GM23338 (cell line): ENCODE measurements at regions not wholly inside any gene's neighbourhood (a gene's known extent, or its start where the extent isn't known, plus 50 kb on each side); places are given as distances from the start of the nearest gene placed in this dataset.

Experiments
- ATAC-seq: fragments of 200-7000 bp; cut with Tn5 transposase; 3 replicates; pipeline ENCODE4 v1.9.1; 2020
- DNase-seq: peaks from one replicate; pipeline ENCODE4 v3.0.0-alpha.2; 2015; ENCODE audit warnings: low spot score
- H2AFZ ChIP-seq: fragments of 200-600 bp; sonication (generic); 2 replicates; pipeline ENCODE4 v1.8.0; 2016; ENCODE audit warnings: antibody characterized with exemption, mild to moderate bottlenecking, moderate library complexity
- H3F3A ChIP-seq: fragments of 200-600 bp; sonication (generic); replicated peaks from 2 replicates; pipeline ENCODE4 v1.8.0; 2017; ENCODE audit warnings: antibody characterized with exemption, mixed run types, low read depth
- H3K27ac ChIP-seq: fragments of 200-600 bp; sonication (generic); 2 replicates; pipeline ENCODE4 v1.6.1; 2016; ENCODE audit warnings: low read depth
- H3K27me3 ChIP-seq: fragments of 200-600 bp; sonication (generic); 2 replicates; pipeline ENCODE4 v1.8.0; 2016; ENCODE audit warnings: mild to moderate bottlenecking, mixed run types, moderate library complexity; ENCODE audit not compliant: insufficient read depth
- H3K36me3 ChIP-seq: fragments of 200-600 bp; sonication (generic); 2 replicates; pipeline ENCODE4 v1.8.0; 2016; ENCODE audit warnings: mild to moderate bottlenecking; ENCODE audit not compliant: insufficient read depth
- H3K4me1 ChIP-seq: fragments of 200-600 bp; sonication (generic); 2 replicates; pipeline ENCODE4 v1.8.0; 2016; ENCODE audit warnings: mild to moderate bottlenecking, moderate library complexity; ENCODE audit not compliant: insufficient read depth
- H3K4me2 ChIP-seq: fragments of 200-600 bp; sonication (generic); 2 replicates; pipeline ENCODE4 v1.7.1; 2017; ENCODE audit warnings: mixed run types
- H3K4me3 ChIP-seq: fragments of 200-600 bp; sonication (generic); 2 replicates; pipeline ENCODE4 v1.6.1; 2016; ENCODE audit warnings: mixed run types
- H3K79me2 ChIP-seq: fragments of 200-600 bp; sonication (generic); replicated peaks from 2 replicates; pipeline ENCODE4 v1.8.0; 2017; ENCODE audit warnings: mild to moderate bottlenecking; ENCODE audit not compliant: insufficient read depth
- H3K9me2 ChIP-seq: fragments of 200-600 bp; sonication (generic); 2 replicates; pipeline ENCODE4 v1.8.0; 2017; ENCODE audit not compliant: insufficient read depth
- H4K20me1 ChIP-seq: fragments of 200-600 bp; sonication (generic); replicated peaks from 2 replicates; pipeline ENCODE4 v1.8.0; 2017; ENCODE audit warnings: mild to moderate bottlenecking; ENCODE audit not compliant: insufficient read depth
- H3K27ac Mint-ChIP-seq: 2 replicates; pipeline ENCODE4 v1.8.0; 2020; ENCODE audit warnings: inconsistent platforms, mild to moderate bottlenecking, moderate library complexity, mixed read lengths
- H3K27me3 Mint-ChIP-seq: 3 replicates; pipeline ENCODE4 v1.8.0; 2022; ENCODE audit warnings: low read depth, mild to moderate bottlenecking, moderate library complexity, mixed read lengths, inconsistent platforms; ENCODE audit not compliant: insufficient read depth, poor library complexity
- H3K36me3 Mint-ChIP-seq: 3 replicates; pipeline ENCODE4 v1.8.0; 2021; ENCODE audit warnings: low read depth, mild to moderate bottlenecking, inconsistent platforms, moderate library complexity, mixed read lengths
- H3K4me1 Mint-ChIP-seq: 3 replicates; pipeline ENCODE4 v1.8.0; 2020; ENCODE audit warnings: mild to moderate bottlenecking, inconsistent platforms, mixed read lengths
- H3K4me3 Mint-ChIP-seq: 3 replicates; pipeline ENCODE4 v1.8.0; 2021; ENCODE audit warnings: moderate library complexity, mild to moderate bottlenecking, inconsistent platforms, mixed read lengths
- H3K9me3 Mint-ChIP-seq: 3 replicates; pipeline ENCODE4 v1.8.0; 2020; ENCODE audit warnings: moderate library complexity, mild to moderate bottlenecking, inconsistent platforms, mixed read lengths
- CTCF ChIP-seq, 2 experiments: fragments of 200-600 bp in 1 of 2; sonication (generic) in 1 of 2; conservative IDR thresholded peaks; 2 replicates each; pipeline versions ENCODE4 v1.5.1 to v1.6.1; 2016 to 2017; ENCODE audit warnings: antibody characterized with exemption in 2 of 2, low read depth in 2 of 2, mild to moderate bottlenecking in 2 of 2, moderate library complexity in 1 of 2
- EZH2 ChIP-seq: fragments of 200-600 bp; sonication (generic); IDR thresholded peaks from one replicate; pipeline ENCODE4 v1.8.0; 2017; ENCODE audit warnings: antibody characterized with exemption, mild to moderate bottlenecking, low read depth; ENCODE audit not compliant: unreplicated experiment
- NANOG ChIP-seq: IDR thresholded peaks from 2 replicates; pipeline ENCODE4 v1.6.1; 2016; ENCODE audit warnings: antibody characterized with exemption, borderline replicate concordance
- POLR2AphosphoS5 ChIP-seq: IDR thresholded peaks from 2 replicates; pipeline ENCODE4 v1.6.1; 2016; ENCODE audit warnings: antibody characterized with exemption, low read depth
- REST ChIP-seq: IDR thresholded peaks from one replicate; pipeline ENCODE4 v1.6.1; 2018; ENCODE audit warnings: antibody characterized with exemption; ENCODE audit not compliant: unreplicated experiment
- STAT1 ChIP-seq: IDR thresholded peaks from one replicate; pipeline ENCODE4 v1.6.1; 2016; ENCODE audit warnings: antibody characterized with exemption; ENCODE audit not compliant: unreplicated experiment
- ZNF114 ChIP-seq: fragments of 250-450 bp; sonication (Bioruptor Pico); IDR thresholded peaks from 2 replicates; pipeline ENCODE4 v1.5.0; 2020; ENCODE audit warnings: mild to moderate bottlenecking, moderate library complexity
- ZNF331 ChIP-seq: fragments of 250-450 bp; sonication (Bioruptor Pico); IDR thresholded peaks from 2 replicates; pipeline ENCODE4 v1.5.0; 2020; ENCODE audit warnings: low read depth, mild to moderate bottlenecking, moderate library complexity

- no peak for TF ChIP-seq ZNF331 (CRISPR knock-in tag)
- no peak for TF ChIP-seq EZH2
- TF ChIP-seq NANOG = no peak
- TF ChIP-seq POLR2AphosphoS5 = no peak
- TF ChIP-seq STAT1 = no peak
- no peak for TF ChIP-seq CTCF (conservative IDR thresholded peaks at IDR 0.05; ENCODE audit: low read depth in 2 of 2)
- Histone ChIP-seq H2AFZ (no peak overlapping the region), H3K27me3 (no peaks in the 10 kb centered on the region), H3K4me3 (no peak overlapping the region), H3K79me2 (no peaks in the 10 kb centered on the region), H3K4me2 (no peak overlapping the region), H3K9me2 (no peaks in the 10 kb centered on the region), H4K20me1 (no peaks in the 10 kb centered on the region), H3K36me3 (no peaks in the 10 kb centered on the region), H3F3A (no peaks in the 10 kb centered on the region), H3K4me1 (no peaks in the 10 kb centered on the region), H3K27ac (no peak overlapping the region)
- H3K27me3 Mint-ChIP-seq = no peaks in the 10 kb centered on the region
- ATAC-seq (no peak), DNase-seq (no peak)
- H3K27ac Mint-ChIP-seq = no peak overlapping the region; the same call in 1 of the 2 replicates
- no peaks in the 10 kb centered on the region for H3K36me3 Mint-ChIP-seq
- H3K4me1 Mint-ChIP-seq = no peaks in the 10 kb centered on the region; the same call in 2 of the 3 replicates
- H3K9me3 Mint-ChIP-seq = no peaks in the 10 kb centered on the region
- H3K4me3 Mint-ChIP-seq = no peak overlapping the region
Observed at GRCh38 chr5:107146901-107147300, 523.8 kb downstream of the EFNA5 start.

GRCh38 chr5:107135391-107135790 is 535.3 kb downstream of the EFNA5 start:
- H3K79me2 ChIP-seq = no peaks in the 10 kb centered on the region
- no peak overlapping the region for H3K4me2 ChIP-seq
- DNase-seq = no peak
- no peak overlapping the region for H3K4me3 ChIP-seq
- no peak for ATAC-seq
- TF ChIP-seq ZNF114 = no peak
- TF ChIP-seq REST = no peak
- H3K9me3 Mint-ChIP-seq = peaks cover 13% of the 10 kb centered on the region; the same call in 2 of the 3 replicates
- no peak overlapping the region for H3K4me3 Mint-ChIP-seq
- no peaks in the 10 kb centered on the region for H3K27me3 Mint-ChIP-seq
- no peaks in the 10 kb centered on the region for H3K27me3 ChIP-seq
- H3K36me3 Mint-ChIP-seq = peaks cover 5% of the 10 kb centered on the region; the same call in 2 of the 3 replicates
- H2AFZ ChIP-seq = no peak overlapping the region; the same call in 1 of the 2 replicates
- no peaks in the 10 kb centered on the region for H3K4me1 Mint-ChIP-seq
- no peak overlapping the region for H3K27ac Mint-ChIP-seq
- H3K9me2 ChIP-seq = no peaks in the 10 kb centered on the region
- H4K20me1 ChIP-seq = no peaks in the 10 kb centered on the region
- no peaks in the 10 kb centered on the region for H3K36me3 ChIP-seq
- H3K4me1 ChIP-seq = no peaks in the 10 kb centered on the region
- no peaks in the 10 kb centered on the region for H3F3A ChIP-seq
- no peak overlapping the region for H3K27ac ChIP-seq
